DOHH2 (cell line): ENCODE measurements at regions not wholly inside any gene's neighbourhood (a gene's known extent, or its start where the extent isn't known, plus 50 kb on each side); places are given as distances from the start of the nearest gene placed in this dataset.

Experiments used
- H3F3A ChIP-seq: fragments of 200-600 bp; sonication (generic), shearing (Covaris generic); 2 replicates; pipeline ENCODE4 v1.6.0; 2016; ENCODE audit warnings: antibody characterized with exemption, mild to moderate bottlenecking; ENCODE audit not compliant: control insufficient read depth, insufficient read depth
- H3K27ac ChIP-seq: fragments of 200-600 bp; sonication (generic); 2 replicates; pipeline ENCODE4 v1.5.1; 2014; ENCODE audit warnings: low read depth, mild to moderate bottlenecking, low read length, moderate library complexity
- H3K27me3 ChIP-seq: fragments of 200-600 bp; sonication (generic); 2 replicates; pipeline ENCODE4 v1.6.1; 2014; ENCODE audit warnings: mild to moderate bottlenecking, low read length, mixed read lengths; ENCODE audit not compliant: control insufficient read depth
- H3K36me3 ChIP-seq: fragments of 200-600 bp; sonication (generic); 2 replicates; pipeline ENCODE4 v1.6.1; 2014; ENCODE audit warnings: mild to moderate bottlenecking, low read length, moderate library complexity, mixed read lengths; ENCODE audit not compliant: control insufficient read depth
- H3K4me1 ChIP-seq: fragments of 200-600 bp; sonication (generic); 2 replicates; pipeline ENCODE4 v1.6.1; 2014; ENCODE audit warnings: mild to moderate bottlenecking, low read length, mixed read lengths; ENCODE audit not compliant: control insufficient read depth
- H3K4me2 ChIP-seq: fragments of 200-600 bp; sonication (generic); 2 replicates; pipeline ENCODE4 v1.6.0; 2014; ENCODE audit warnings: mild to moderate bottlenecking, low read length, moderate library complexity
- H3K4me3 ChIP-seq: fragments of 200-600 bp; sonication (generic); 2 replicates; pipeline ENCODE4 v1.5.1; 2014; ENCODE audit warnings: mild to moderate bottlenecking, low read length, mixed read lengths
- H3K79me2 ChIP-seq: fragments of 200-600 bp; sonication (generic); 2 replicates; pipeline ENCODE4 v1.6.1; 2014; ENCODE audit warnings: mild to moderate bottlenecking, low read length, mixed read lengths; ENCODE audit not compliant: control insufficient read depth
- H3K9me2 ChIP-seq: fragments of 200-600 bp; sonication (generic); replicated peaks from 2 replicates; pipeline ENCODE4 v1.6.1; 2014; ENCODE audit warnings: mild to moderate bottlenecking, low read length, mixed read lengths; ENCODE audit not compliant: control insufficient read depth
- H3K9me3 ChIP-seq: fragments of 200-600 bp; sonication (generic); 2 replicates; pipeline ENCODE4 v1.6.1; 2014; ENCODE audit warnings: antibody characterized with exemption, low read length, mixed read lengths; ENCODE audit not compliant: control insufficient read depth, insufficient read depth
- H4K20me1 ChIP-seq: fragments of 200-600 bp; sonication (generic); 2 replicates; pipeline ENCODE4 v1.6.0; 2014; ENCODE audit warnings: low read depth, mild to moderate bottlenecking, antibody characterized with exemption, low read length, moderate library complexity; ENCODE audit not compliant: control insufficient read depth, insufficient read depth
- CTCF ChIP-seq: fragments of 200-600 bp; sonication (generic); IDR thresholded peaks from one replicate; pipeline ENCODE4 v1.5.1; 2014; ENCODE audit warnings: antibody characterized with exemption, mild to moderate bottlenecking, low read depth, low read length; ENCODE audit not compliant: poor library complexity, severe bottlenecking
- EZH2phosphoT487 ChIP-seq: fragments of 200-600 bp; sonication (generic); IDR thresholded peaks from 2 replicates; pipeline ENCODE4 v1.6.1; 2017; ENCODE audit warnings: borderline replicate concordance, mild to moderate bottlenecking, antibody characterized with exemption, low read length, moderate library complexity, mixed read lengths

GRCh38 chr6:90778417-90779203 is 191.7 kb upstream of the MAP3K7 start:
- 0 out of 2 replicates have a peak, but pooled peaks cover 3% of the 10 kb centered on the region for H3K27me3 ChIP-seq
- H3K36me3 ChIP-seq = no peaks in the 10 kb centered on the region
- no peak overlapping the region for H3K4me3 ChIP-seq
- H3K9me3 ChIP-seq = no peaks in the 10 kb centered on the region
- no peaks in the 10 kb centered on the region for H3K4me1 ChIP-seq
- H3K9me2 ChIP-seq = no peaks in the 10 kb centered on the region
- TF ChIP-seq CTCF (no peak), EZH2phosphoT487 (no peak)
- H4K20me1 ChIP-seq = no peaks in the 10 kb centered on the region
- no peaks in the 10 kb centered on the region for H3K79me2 ChIP-seq
- no peak overlapping the region for H3K4me2 ChIP-seq
- no peaks in the 10 kb centered on the region for H3F3A ChIP-seq
- H3K27ac ChIP-seq = no peak overlapping the region

- TF ChIP-seq EZH2phosphoT487 = no peak
- no peak for TF ChIP-seq CTCF
- Histone ChIP-seq H3K4me2 (no peak overlapping the region), H3K9me2 (no peaks in the 10 kb centered on the region), H3K36me3 (no peaks in the 10 kb centered on the region), H3K4me1 (no peaks in the 10 kb centered on the region), H3F3A (no peaks in the 10 kb centered on the region), H3K27ac (no peak overlapping the region), H3K4me3 (no peak overlapping the region), H3K9me3 (no peaks in the 10 kb centered on the region), H3K27me3 (0 out of 2 replicates have a peak, but pooled peaks cover 3% of the 10 kb centered on the region), H4K20me1 (no peaks in the 10 kb centered on the region), H3K79me2 (no peaks in the 10 kb centered on the region)
These were observed 183.9 kb upstream of the MAP3K7 start for GRCh38 chr6:90770778-90771177.

GRCh38 chr6:90765895-90766294 is 179.0 kb upstream of the MAP3K7 start:
- no peak overlapping the region for H3K27ac ChIP-seq
- no peaks in the 10 kb centered on the region for H3K79me2 ChIP-seq
- H3K4me3 ChIP-seq = no peak overlapping the region
- no peaks in the 10 kb centered on the region for H3K9me2 ChIP-seq
- H3K27me3 ChIP-seq = no peaks in the 10 kb centered on the region
- no peaks in the 10 kb centered on the region for H4K20me1 ChIP-seq
- no peak overlapping the region for H3K4me2 ChIP-seq
- TF ChIP-seq EZH2phosphoT487 = no peak
- no peak for TF ChIP-seq CTCF
- no peaks in the 10 kb centered on the region for H3K9me3 ChIP-seq
- H3F3A ChIP-seq = no peaks in the 10 kb centered on the region
- H3K36me3 ChIP-seq = no peaks in the 10 kb centered on the region
- no peaks in the 10 kb centered on the region for H3K4me1 ChIP-seq
